C4-2B (cell line): ENCODE measurements at regions not wholly inside any gene's neighbourhood (a gene's known extent, or its start where the extent isn't known, plus 50 kb on each side); places are given as distances from the start of the nearest gene placed in this dataset.

Experiments
- H3K27ac ChIP-seq: fragments of 450-650 bp; 2 replicates; pipeline ENCODE4 v1.5.1; 2017
- ZFX ChIP-seq: fragments of 450-650 bp; IDR thresholded peaks from 2 replicates; pipeline ENCODE4 v1.6.1; 2017
- TF ChIP-seq, protein P1 (sequence below): fragments of 450-650 bp; conservative IDR thresholded peaks from 2 replicates; pipeline ENCODE4 v1.5.1; 2017; ENCODE audit warnings: mild to moderate bottlenecking

DNA sequence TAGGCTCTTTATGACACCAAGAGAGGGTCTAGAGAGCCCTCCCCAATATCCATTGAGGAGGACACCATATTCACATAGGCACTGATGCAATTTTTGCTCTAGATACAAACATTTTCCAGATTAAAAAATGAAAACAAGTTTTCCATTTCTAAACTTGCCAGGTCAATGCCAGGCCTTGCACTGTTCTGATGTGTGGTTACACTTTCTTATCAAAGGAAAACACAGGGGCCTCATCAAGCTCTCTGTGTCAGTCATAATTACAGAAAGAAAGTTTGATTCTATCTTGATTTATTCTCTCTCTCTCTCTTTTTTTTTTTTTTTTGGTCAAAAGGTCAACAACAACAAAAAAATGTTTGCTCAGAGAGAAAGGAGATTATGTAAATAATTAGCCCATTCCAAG is 80.2 kb upstream of the ACSL4 start:
- TF ChIP-seq ZFX: no peak
- TF ChIP-seq, protein P1, sequence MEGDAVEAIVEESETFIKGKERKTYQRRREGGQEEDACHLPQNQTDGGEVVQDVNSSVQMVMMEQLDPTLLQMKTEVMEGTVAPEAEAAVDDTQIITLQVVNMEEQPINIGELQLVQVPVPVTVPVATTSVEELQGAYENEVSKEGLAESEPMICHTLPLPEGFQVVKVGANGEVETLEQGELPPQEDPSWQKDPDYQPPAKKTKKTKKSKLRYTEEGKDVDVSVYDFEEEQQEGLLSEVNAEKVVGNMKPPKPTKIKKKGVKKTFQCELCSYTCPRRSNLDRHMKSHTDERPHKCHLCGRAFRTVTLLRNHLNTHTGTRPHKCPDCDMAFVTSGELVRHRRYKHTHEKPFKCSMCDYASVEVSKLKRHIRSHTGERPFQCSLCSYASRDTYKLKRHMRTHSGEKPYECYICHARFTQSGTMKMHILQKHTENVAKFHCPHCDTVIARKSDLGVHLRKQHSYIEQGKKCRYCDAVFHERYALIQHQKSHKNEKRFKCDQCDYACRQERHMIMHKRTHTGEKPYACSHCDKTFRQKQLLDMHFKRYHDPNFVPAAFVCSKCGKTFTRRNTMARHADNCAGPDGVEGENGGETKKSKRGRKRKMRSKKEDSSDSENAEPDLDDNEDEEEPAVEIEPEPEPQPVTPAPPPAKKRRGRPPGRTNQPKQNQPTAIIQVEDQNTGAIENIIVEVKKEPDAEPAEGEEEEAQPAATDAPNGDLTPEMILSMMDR: no peak

DNA sequence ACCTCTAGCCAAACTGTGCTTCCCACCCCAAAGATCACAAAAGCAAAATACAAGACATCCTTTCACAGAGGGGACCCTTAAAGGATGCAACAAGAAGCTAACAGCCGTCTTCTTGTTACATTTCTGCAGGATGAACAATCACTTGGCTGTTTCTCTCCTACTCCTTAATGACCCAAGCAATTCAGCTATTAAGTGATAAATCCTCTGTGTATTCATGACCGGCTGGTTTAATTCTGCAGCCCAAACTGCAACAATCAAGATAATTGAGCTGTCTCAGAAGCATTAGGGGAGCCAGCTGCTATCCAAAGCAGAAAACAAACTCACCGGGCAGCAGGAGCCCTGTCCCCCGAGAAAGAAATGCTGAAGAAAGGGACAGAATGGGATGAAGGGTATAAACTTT is 85.9 kb upstream of the ACSL4 start:
- H3K27ac ChIP-seq: no peak overlapping the region
- TF ChIP-seq, protein P1: no peak
- no peak for TF ChIP-seq ZFX

More for the DNA sequence above, 80.2 kb upstream of the ACSL4 start:
- no peak overlapping the region for H3K27ac ChIP-seq

DNA sequence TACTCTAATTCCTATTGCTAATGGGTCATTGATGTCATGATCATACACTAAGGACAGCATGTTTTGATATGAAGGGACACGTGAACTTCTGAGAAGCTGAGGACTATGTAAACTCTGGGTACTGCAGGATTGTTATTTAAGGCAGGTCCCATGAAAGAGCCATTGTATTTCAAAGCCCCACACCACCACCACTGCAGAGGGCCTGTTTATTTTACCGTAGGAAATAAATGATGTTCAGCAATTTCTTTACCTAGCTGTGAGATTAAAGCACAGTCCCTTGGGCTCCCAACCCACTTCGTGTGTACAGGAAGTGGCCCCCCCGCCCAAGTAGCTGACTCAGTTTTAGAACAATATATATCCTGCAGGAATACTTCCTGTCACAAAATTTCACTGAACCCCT is 89.8 kb upstream of the ACSL4 start:
- H3K27ac ChIP-seq: no peak overlapping the region
- TF ChIP-seq, protein P1: no peak
- TF ChIP-seq ZFX: no peak

DNA sequence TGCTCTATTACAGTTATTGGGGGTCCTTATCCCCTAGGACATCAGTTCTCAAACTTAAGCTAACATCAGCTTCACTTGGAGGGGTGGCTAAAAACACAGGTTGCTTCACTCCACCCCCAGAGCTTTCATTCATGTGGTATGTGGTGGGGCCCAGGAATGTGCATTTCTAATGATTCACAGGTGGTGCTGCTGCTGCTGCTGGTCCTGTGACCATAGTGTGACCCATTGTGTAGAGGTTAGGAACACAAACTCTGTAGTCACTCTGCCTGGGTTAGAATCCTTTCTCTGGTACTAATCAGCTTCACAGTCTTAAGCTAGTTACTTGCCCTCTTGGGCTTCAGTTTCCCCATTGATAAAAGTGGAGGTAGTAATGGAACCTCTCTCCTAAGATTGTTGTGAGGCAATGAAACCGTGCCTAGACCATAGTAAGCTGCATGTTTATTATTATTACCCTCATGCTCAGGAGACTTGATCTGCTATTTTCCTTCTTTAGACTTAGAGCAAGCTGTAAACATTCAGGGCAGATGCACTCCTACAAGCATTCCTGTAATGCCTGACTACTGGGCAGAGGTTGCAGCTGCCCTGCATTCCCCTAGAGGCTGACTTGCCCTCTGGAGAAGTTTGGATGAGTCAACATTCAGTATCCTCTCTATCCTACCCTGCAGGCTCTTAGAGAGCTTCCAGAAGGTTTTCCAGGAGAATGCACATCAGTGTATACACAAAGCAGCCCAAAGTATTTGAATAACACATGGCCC is 94.1 kb upstream of the ACSL4 start:
- TF ChIP-seq, protein P1: no peak
- no peak for TF ChIP-seq ZFX
- no peak overlapping the region for H3K27ac ChIP-seq

DNA sequence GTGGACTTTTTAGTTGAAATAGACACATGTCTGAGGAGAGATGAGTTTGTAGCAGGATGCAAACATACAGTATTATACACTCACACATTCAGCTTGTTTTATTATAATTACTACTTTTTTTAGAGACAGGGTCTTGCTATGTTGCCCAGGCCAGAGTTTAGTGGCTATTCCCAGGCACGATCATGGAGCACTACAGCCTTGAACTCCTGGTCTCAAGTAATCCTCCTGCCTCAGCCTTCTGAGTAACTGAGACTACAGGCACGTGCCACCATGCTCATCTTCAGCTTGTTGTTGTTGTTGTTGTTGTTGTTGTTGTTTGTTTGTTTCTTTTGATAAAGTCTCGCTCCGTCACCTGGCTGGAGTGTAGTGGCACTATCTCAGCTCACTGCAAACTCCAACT is 94.7 kb upstream of the ACSL4 start:
- no peak overlapping the region for H3K27ac ChIP-seq

DNA sequence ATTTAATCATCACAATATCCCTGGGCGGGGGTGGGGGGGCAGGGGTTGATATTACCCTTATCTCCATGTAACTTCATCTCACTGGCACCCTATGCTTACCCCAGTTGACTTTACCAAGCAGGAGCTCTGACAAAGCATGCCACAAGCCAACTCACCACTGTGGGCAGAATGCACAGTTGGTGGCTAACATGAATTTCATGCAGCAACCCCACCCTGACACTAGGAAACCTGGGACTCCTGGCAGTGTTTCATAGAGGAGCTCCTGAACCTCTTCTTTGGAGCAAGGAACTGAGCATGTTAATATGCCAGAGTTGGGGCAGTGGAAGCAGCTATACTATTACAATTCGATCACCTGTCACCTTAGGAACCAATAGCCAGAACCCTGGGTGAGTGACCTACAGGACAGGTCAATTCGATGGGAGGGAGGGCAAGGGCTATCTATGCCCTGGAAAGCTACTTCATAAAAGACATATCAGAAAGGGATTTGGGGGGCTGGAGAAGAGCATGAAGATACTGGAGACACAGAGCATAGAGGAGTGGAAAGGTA is 97.2 kb upstream of the ACSL4 start:
- no peak overlapping the region for H3K27ac ChIP-seq
- no peak for TF ChIP-seq ZFX
- TF ChIP-seq, protein P1: no peak

More for the DNA sequence above, 94.7 kb upstream of the ACSL4 start:
- no peak for TF ChIP-seq ZFX
- TF ChIP-seq, protein P1: no peak

DNA sequence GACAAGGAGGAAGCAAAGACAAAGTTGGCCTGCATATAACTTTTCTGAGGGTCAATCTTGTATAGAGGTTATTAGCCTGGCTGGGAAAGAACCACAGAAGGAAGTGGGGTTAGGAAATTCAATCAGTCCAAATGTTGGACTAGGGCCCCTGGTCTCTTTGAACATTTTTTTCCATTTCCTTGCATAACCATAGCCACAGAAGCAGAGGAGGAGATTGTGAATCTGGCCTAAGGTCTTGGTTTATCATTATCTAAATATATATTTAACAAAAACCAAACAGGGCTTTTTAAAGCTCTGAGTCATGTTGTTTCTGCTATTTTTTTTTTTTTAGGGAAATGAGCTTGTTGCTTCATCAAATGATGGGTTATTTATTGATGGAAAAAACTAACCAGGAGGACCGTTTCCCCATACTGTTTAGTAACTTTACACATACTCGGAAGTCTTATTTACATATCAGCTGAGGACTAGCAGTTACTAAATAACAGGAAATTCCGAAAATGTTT is 97.7 kb upstream of the ACSL4 start:
- H3K27ac ChIP-seq: no peak overlapping the region
- no peak for TF ChIP-seq ZFX
- TF ChIP-seq, protein P1: no peak
